Stomach (tissue), 4 donors: ENCODE measurements at regions not wholly inside any gene's neighbourhood (a gene's known extent, or its start where the extent isn't known, plus 50 kb on each side); places are given as distances from the start of the nearest gene placed in this dataset.

Source experiments
- POLR2A ChIP-seq, 4 donors: fragments of 450-650 bp; IDR thresholded peaks; one replicate each; pipeline ENCODE4 v1.6.1; 2016; ENCODE audit warnings: antibody characterized with exemption in 4 of 4, control low read depth in 2 of 4, mild to moderate bottlenecking in 1 of 4, moderate library complexity in 1 of 4
- POLR2AphosphoS5 ChIP-seq, 3 donors: sonication (generic); formaldehyde crosslinking; IDR thresholded peaks; one replicate each; pipeline ENCODE4 v1.6.1; 2016; ENCODE audit warnings: antibody characterized with exemption in 3 of 3

DNA sequence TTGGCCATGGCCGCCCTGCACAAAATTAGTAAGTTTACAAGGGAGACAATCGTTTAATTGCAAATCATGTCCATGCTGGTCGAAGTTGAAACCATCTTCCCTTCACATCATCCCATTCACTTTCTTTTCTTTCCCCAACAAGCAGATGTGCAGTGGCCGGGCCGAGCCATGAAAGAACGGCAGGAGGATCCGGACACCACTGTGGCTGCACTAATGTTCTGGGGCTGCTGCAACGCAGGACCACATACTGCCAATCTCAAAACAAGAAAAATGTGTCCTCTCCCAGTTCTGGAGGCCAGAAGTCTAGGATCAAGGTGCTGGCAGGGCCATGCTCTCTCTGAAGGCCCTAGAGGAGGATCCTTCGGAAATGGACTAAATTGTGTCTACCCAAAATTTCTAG is 227.4 kb upstream of the MYT1L start:
- TF ChIP-seq POLR2AphosphoS5 (IDR thresholded peaks at IDR 0.05) (no peak), POLR2A (IDR thresholded peaks at IDR 0.05) (no peak)
